ENCODE measurements at regions not wholly inside any gene's neighbourhood (a gene's known extent, or its start where the extent isn't known, plus 50 kb on each side); places are given as distances from the start of the nearest gene placed in this dataset.

- H3K9ac ChIP-seq (ENCODE audit: low read length): no peak overlapping the region
- no peaks in the 10 kb centered on the region for H3K79me2 ChIP-seq (ENCODE audit: insufficient read depth, low read length)
- H3K9me3 ChIP-seq (ENCODE audit: insufficient read depth, low read length): no peaks in the 10 kb centered on the region
- H3K4me3 ChIP-seq (ENCODE audit: insufficient read depth, low read length, poor library complexity, severe bottlenecking): no peak overlapping the region
- no peak overlapping the region for H2AFZ ChIP-seq (ENCODE audit: low read depth, low read length, severe bottlenecking)
- no peak for TF ChIP-seq CTCF (IDR thresholded peaks at IDR 0.05; ENCODE audit: insufficient read depth, low read length, poor library complexity, severe bottlenecking)
- no peak for TF ChIP-seq EZH2phosphoT487 (conservative IDR thresholded peaks at IDR 0.05; ENCODE audit: low read length)
- H3K4me2 ChIP-seq (ENCODE audit: low read depth, low read length, poor library complexity, severe bottlenecking): no peak overlapping the region
- H3K9me2 ChIP-seq (replicated peaks; ENCODE audit: insufficient read depth, low read length): no peaks in the 10 kb centered on the region
- no peaks in the 10 kb centered on the region for H4K20me1 ChIP-seq (ENCODE audit: low read depth, low read length)
- no peaks in the 10 kb centered on the region for H3K36me3 ChIP-seq (ENCODE audit: low read length)
- no peaks in the 10 kb centered on the region for H3K27me3 ChIP-seq (ENCODE audit: low read length)
- no peaks in the 10 kb centered on the region for H3F3A ChIP-seq (ENCODE audit: insufficient read depth)
- no peak overlapping the region for H3K27ac ChIP-seq (ENCODE audit: low read depth, low read length)
Measured at GRCh38 chr1:209250861-209251636, 332.5 kb upstream of the CAMK1G start.

- Histone ChIP-seq H3K27me3 (ENCODE audit: low read length) (no peaks in the 10 kb centered on the region), H3K4me3 (ENCODE audit: insufficient read depth, low read length, poor library complexity, severe bottlenecking) (no peak overlapping the region), H2AFZ (ENCODE audit: low read depth, low read length, severe bottlenecking) (no peak overlapping the region), H3K9me3 (ENCODE audit: insufficient read depth, low read length) (no peaks in the 10 kb centered on the region), H3K27ac (ENCODE audit: low read depth, low read length) (no peak overlapping the region), H4K20me1 (ENCODE audit: low read depth, low read length) (no peaks in the 10 kb centered on the region), H3F3A (ENCODE audit: insufficient read depth) (no peaks in the 10 kb centered on the region), H3K9me2 (replicated peaks; ENCODE audit: insufficient read depth, low read length) (no peaks in the 10 kb centered on the region), H3K4me2 (ENCODE audit: low read depth, low read length, poor library complexity, severe bottlenecking) (no peak overlapping the region), H3K79me2 (ENCODE audit: insufficient read depth, low read length) (no peaks in the 10 kb centered on the region), H3K36me3 (ENCODE audit: low read length) (no peaks in the 10 kb centered on the region), H3K9ac (ENCODE audit: low read length) (no peak overlapping the region)
- TF ChIP-seq EZH2phosphoT487 (conservative IDR thresholded peaks at IDR 0.05; ENCODE audit: low read length): no peak
- no peak for TF ChIP-seq CTCF (IDR thresholded peaks at IDR 0.05; ENCODE audit: insufficient read depth, low read length, poor library complexity, severe bottlenecking)
Measured at GRCh38 chr1:209256766-209257350, 326.7 kb upstream of the CAMK1G start.

- no peak for TF ChIP-seq EZH2phosphoT487 (conservative IDR thresholded peaks at IDR 0.05; ENCODE audit: low read length)
- TF ChIP-seq CTCF (IDR thresholded peaks at IDR 0.05; ENCODE audit: insufficient read depth, low read length, poor library complexity, severe bottlenecking): no peak
- H3K36me3 ChIP-seq (ENCODE audit: low read length): no peaks in the 10 kb centered on the region
- H3K9me2 ChIP-seq (replicated peaks; ENCODE audit: insufficient read depth, low read length): no peaks in the 10 kb centered on the region
- no peaks in the 10 kb centered on the region for H3F3A ChIP-seq (ENCODE audit: insufficient read depth)
- no peak overlapping the region for H3K4me2 ChIP-seq (ENCODE audit: low read depth, low read length, poor library complexity, severe bottlenecking)
- no peak overlapping the region for H3K27ac ChIP-seq (ENCODE audit: low read depth, low read length)
- H3K9ac ChIP-seq (ENCODE audit: low read length): no peak overlapping the region
- H4K20me1 ChIP-seq (ENCODE audit: low read depth, low read length): no peaks in the 10 kb centered on the region
- no peaks in the 10 kb centered on the region for H3K27me3 ChIP-seq (ENCODE audit: low read length)
- no peaks in the 10 kb centered on the region for H3K9me3 ChIP-seq (ENCODE audit: insufficient read depth, low read length)
- no peaks in the 10 kb centered on the region for H3K79me2 ChIP-seq (ENCODE audit: insufficient read depth, low read length)
- H3K4me3 ChIP-seq (ENCODE audit: insufficient read depth, low read length, poor library complexity, severe bottlenecking): no peak overlapping the region
- H2AFZ ChIP-seq (ENCODE audit: low read depth, low read length, severe bottlenecking): no peak overlapping the region
Measured at GRCh38 chr1:209257454-209257853, 326.1 kb upstream of the CAMK1G start.

All from SU-DHL-6 (cell line).